H1 (cell line): ENCODE measurements at regions not wholly inside any gene's neighbourhood (a gene's known extent, or its start where the extent isn't known, plus 50 kb on each side); places are given as distances from the start of the nearest gene placed in this dataset.

Experiments
- CTCF ChIA-PET: fragments of 300-600 bp; sonication (Branson Sonifier 250); formaldehyde crosslinking; loops from one replicate; lab custom pipeline; 2021; ENCODE audit not compliant: partially characterized antibody; lab: Charles Lee
- POLR2A ChIA-PET: fragments of 300-600 bp; sonication (Branson Sonifier 250); formaldehyde crosslinking; loops from one replicate; lab custom pipeline; 2021; ENCODE audit warnings: inconsistent platforms; ENCODE audit not compliant: partially characterized antibody; lab: Charles Lee
- DNase-seq, 2 experiments: peaks; one replicate each; pipeline versions ENCODE4 v3.0.0 to v3.0.0-alpha.2; 2010 to 2022; ENCODE audit warnings: low spot score in 2 of 2, low read depth in 1 of 2, mixed read lengths in 1 of 2
- FAIRE-seq: peaks from 2 replicates; lab custom pipeline; 2011; peaks lifted over from hg19 to GRCh38; lab: Jason Lieb, UNC
- H2AFZ ChIP-seq: 2 replicates; pipeline ENCODE4 v1.8.1; 2012; ENCODE audit warnings: low read length, inconsistent platforms
- H2AK5ac ChIP-seq: 2 replicates; pipeline ENCODE4 v1.6.1; 2013; ENCODE audit warnings: low read depth, low read length
- H2BK120ac ChIP-seq: replicated peaks from 2 replicates; pipeline ENCODE3; 2013; ENCODE audit warnings: low read depth, low read length, inconsistent platforms
- H2BK12ac ChIP-seq: 2 replicates; pipeline ENCODE4 v1.6.1; 2013; ENCODE audit warnings: low read depth, low read length
- H2BK15ac ChIP-seq: 2 replicates; pipeline ENCODE4 v1.6.1; 2013; ENCODE audit warnings: low read length
- H2BK20ac ChIP-seq: 2 replicates; pipeline ENCODE4 v1.6.1; 2013; ENCODE audit warnings: low read length
- H2BK5ac ChIP-seq: 2 replicates; pipeline ENCODE4 v1.6.1; 2013; ENCODE audit warnings: low read depth, low read length
- H3K14ac ChIP-seq: 2 replicates; pipeline ENCODE4 v1.6.1; 2013; ENCODE audit warnings: inconsistent platforms; ENCODE audit not compliant: insufficient read length
- H3K18ac ChIP-seq: 2 replicates; pipeline ENCODE4 v1.6.1; 2013; ENCODE audit warnings: low read length; ENCODE audit errors: extremely low read depth
- H3K23ac ChIP-seq: 2 replicates; pipeline ENCODE4 v1.6.1; 2013; ENCODE audit warnings: inconsistent platforms; ENCODE audit not compliant: insufficient read length
- H3K23me2 ChIP-seq: 2 replicates; pipeline ENCODE4 v1.6.1; 2013; ENCODE audit warnings: low read depth, low read length
- H3K27ac ChIP-seq: 2 replicates; pipeline ENCODE4 v1.6.1; 2011; ENCODE audit warnings: low read depth, low read length, inconsistent platforms
- H3K27me3 ChIP-seq, 4 experiments: replicated peaks in 1 of 4; 1 replicate in 1 of 4; 2 replicates in 3 of 4; pipeline versions ENCODE4 v1.6.1 to v1.8.1; 2011 to 2013; ENCODE audit warnings: low read length in 3 of 4, mild to moderate bottlenecking in 3 of 4, inconsistent platforms in 2 of 4, mixed read lengths in 2 of 4, moderate library complexity in 1 of 4; ENCODE audit not compliant: control insufficient read depth in 3 of 4, insufficient read depth in 3 of 4; ENCODE audit errors: extremely low read depth in 1 of 4
- H3K36me3 ChIP-seq, 4 experiments: 2 replicates each; pipeline versions ENCODE4 v1.6.1 to v1.8.1; 2011 to 2013; ENCODE audit warnings: mild to moderate bottlenecking in 4 of 4, low read length in 3 of 4, moderate library complexity in 2 of 4, control low read depth in 1 of 4, inconsistent platforms in 1 of 4; ENCODE audit not compliant: insufficient read depth in 4 of 4, control insufficient read depth in 2 of 4
- H3K4ac ChIP-seq: replicated peaks from 2 replicates; pipeline ENCODE3; 2013; ENCODE audit warnings: low read length, low read depth, mixed read lengths, inconsistent platforms; ENCODE audit not compliant: insufficient read length
- H3K4me1 ChIP-seq, 4 experiments: replicated peaks in 1 of 4; 1 replicate in 1 of 4; 2 replicates in 3 of 4; pipeline versions ENCODE4 v1.6.1 to v1.8.1; 2011 to 2013; ENCODE audit warnings: low read length in 3 of 4, inconsistent platforms in 2 of 4, mixed read lengths in 1 of 4; ENCODE audit not compliant: insufficient read depth in 4 of 4, control insufficient read depth in 3 of 4
- H3K4me2 ChIP-seq, 2 experiments: 2 replicates each; pipeline versions ENCODE4 v1.6.1 to v1.8.1; 2011 to 2013; ENCODE audit warnings: low read depth in 2 of 2, low read length in 2 of 2, control low read depth in 1 of 2, inconsistent platforms in 1 of 2, mild to moderate bottlenecking in 1 of 2; ENCODE audit not compliant: insufficient read depth in 1 of 2
- H3K4me3 ChIP-seq, 4 experiments: fragments of 200-600, 300-600 bp in 1 of 4; sonication (generic), shearing (Covaris generic), sonication (Bioruptor Twin) in 1 of 4; 2 replicates each; pipeline versions ENCODE4 v1.5.1 to v1.8.1; 2011 to 2016; ENCODE audit warnings: low read length in 4 of 4, low read depth in 3 of 4, control low read depth in 2 of 4, inconsistent platforms in 2 of 4, mild to moderate bottlenecking in 2 of 4, mixed read lengths in 1 of 4, moderate library complexity in 1 of 4; ENCODE audit not compliant: insufficient read depth in 2 of 4; ENCODE audit errors: extremely low read depth in 1 of 4
- H3K56ac ChIP-seq: replicated peaks from 2 replicates; pipeline ENCODE3; 2013; ENCODE audit warnings: low read depth, mild to moderate bottlenecking, mixed read lengths, low read length, inconsistent platforms; ENCODE audit not compliant: insufficient read length
- H3K79me1 ChIP-seq: 2 replicates; pipeline ENCODE4 v1.6.1; 2013; ENCODE audit warnings: low read depth, low read length, control low read depth
- H3K79me2 ChIP-seq, 2 experiments: 2 replicates each; pipeline versions ENCODE4 v1.6.1 to v1.8.1; 2012 to 2013; ENCODE audit warnings: low read length in 2 of 2, mild to moderate bottlenecking in 2 of 2, inconsistent platforms in 1 of 2; ENCODE audit not compliant: insufficient read depth in 2 of 2, control insufficient read depth in 1 of 2
- H3K9ac ChIP-seq, 4 experiments: replicated peaks in 1 of 4; 1 replicate in 1 of 4; 2 replicates in 3 of 4; pipeline versions ENCODE4 v1.6.1 to v1.8.1; 2011 to 2013; ENCODE audit warnings: low read depth in 3 of 4, low read length in 3 of 4, control low read depth in 2 of 4, mild to moderate bottlenecking in 2 of 4, moderate library complexity in 2 of 4, inconsistent platforms in 1 of 4; ENCODE audit errors: extremely low read depth in 1 of 4
- H3K9me3 ChIP-seq, 2 experiments: 2 replicates each; pipeline versions ENCODE4 v1.6.1 to v1.8.1; 2012 to 2013; ENCODE audit warnings: mild to moderate bottlenecking in 2 of 2, moderate library complexity in 2 of 2, control low read depth in 1 of 2, inconsistent platforms in 1 of 2, low read depth in 1 of 2, low read length in 1 of 2, mixed read lengths in 1 of 2; ENCODE audit not compliant: insufficient read depth in 2 of 2
- H4K20me1 ChIP-seq, 2 experiments: replicated peaks in 1 of 2; 2 replicates each; pipeline versions ENCODE3 to v1.8.1; 2011 to 2013; ENCODE audit warnings: inconsistent platforms in 2 of 2, low read length in 2 of 2, mild to moderate bottlenecking in 1 of 2; ENCODE audit not compliant: insufficient read depth in 2 of 2, control insufficient read depth in 1 of 2
- H4K5ac ChIP-seq: 2 replicates; pipeline ENCODE4 v1.6.1; 2013; ENCODE audit warnings: low read length, low read depth, mixed read lengths, inconsistent platforms; ENCODE audit not compliant: insufficient read length
- H4K8ac ChIP-seq: 2 replicates; pipeline ENCODE4 v1.8.0; 2013; ENCODE audit warnings: mild to moderate bottlenecking, moderate library complexity, low read length, inconsistent platforms; ENCODE audit not compliant: insufficient read depth; ENCODE audit errors: extremely low read depth
- H4K91ac ChIP-seq: replicated peaks from 2 replicates; pipeline ENCODE3; 2013; ENCODE audit warnings: low read length, mixed read lengths, inconsistent platforms; ENCODE audit not compliant: insufficient read length
- ATF2 ChIP-seq: IDR thresholded peaks from 2 replicates; pipeline ENCODE4 v1.6.1; 2012; ENCODE audit warnings: low read length, inconsistent platforms
- BCL11A ChIP-seq, 2 experiments: IDR thresholded peaks; one replicate each; pipeline ENCODE4 v1.6.1; 2011; ENCODE audit warnings: low read depth in 2 of 2, low read length in 2 of 2, mild to moderate bottlenecking in 2 of 2
- CREB1 ChIP-seq: IDR thresholded peaks from 2 replicates; pipeline ENCODE4 v1.6.1; 2012; ENCODE audit warnings: inconsistent platforms
- E2F6 ChIP-seq: IDR thresholded peaks from 2 replicates; pipeline ENCODE4 v1.6.1; 2012; ENCODE audit warnings: inconsistent platforms
- EGR1 ChIP-seq: IDR thresholded peaks from 2 replicates; pipeline ENCODE4 v1.6.1; 2011; ENCODE audit warnings: low read depth, low read length, borderline replicate concordance
- FOSL1 ChIP-seq: IDR thresholded peaks from 2 replicates; pipeline ENCODE4 v1.6.1; 2011; ENCODE audit warnings: mild to moderate bottlenecking, low read depth, low read length, moderate library complexity; ENCODE audit not compliant: insufficient read depth
- JUN ChIP-seq: IDR thresholded peaks from 2 replicates; pipeline ENCODE4 v1.6.1; 2011; ENCODE audit warnings: low read depth, mild to moderate bottlenecking, improper control_type of control experiment, low read length
- MAFK ChIP-seq: IDR thresholded peaks from 2 replicates; pipeline ENCODE4 v1.6.1; 2012; ENCODE audit warnings: low read depth, mild to moderate bottlenecking, improper control_type of control experiment, low read length
- NANOG ChIP-seq: IDR thresholded peaks from 2 replicates; pipeline ENCODE4 v1.6.1; 2011; ENCODE audit warnings: low read length, low read depth, mild to moderate bottlenecking, inconsistent platforms; ENCODE audit not compliant: insufficient read depth, poor library complexity, severe bottlenecking
- POLR2AphosphoS5 ChIP-seq: IDR thresholded peaks from 2 replicates; pipeline ENCODE4 v1.6.1; 2011; ENCODE audit warnings: low read depth, low read length
- RBBP5 ChIP-seq: IDR thresholded peaks from 2 replicates; pipeline ENCODE4 v1.7.1; 2012; ENCODE audit warnings: low read depth, mild to moderate bottlenecking, inconsistent platforms, low read length, moderate library complexity, borderline replicate concordance
- TAF1 ChIP-seq: IDR thresholded peaks from 2 replicates; pipeline ENCODE4 v1.6.1; 2011; ENCODE audit warnings: mild to moderate bottlenecking, low read depth, low read length
- TAF7 ChIP-seq: optimal IDR thresholded peaks from 2 replicates; pipeline ENCODE3; 2011; ENCODE audit warnings: low read depth, mild to moderate bottlenecking, inconsistent platforms, low read length, moderate library complexity, borderline replicate concordance
- WGBS, 2 experiments: shearing (Covaris generic) in 1 of 2; methylation state at CpG; one replicate each; pipeline versions ENCODE4 v1.1.6 to v1.1.7; 2013 to 2015; ENCODE audit warnings: low lambda C conversion rate in 2 of 2, mixed read lengths in 2 of 2, inconsistent platforms in 1 of 2, low coverage in 1 of 2, missing lambda C conversion rate in 1 of 2; ENCODE audit not compliant: insufficient replicate concordance in 2 of 2, insufficient coverage in 1 of 2, insufficient read length in 1 of 2; ENCODE audit errors: extremely low coverage in 1 of 2, missing lambda C conversion rate in 1 of 2; 5-methylcytosine and 5-hydroxymethylcytosine counted together

GRCh38 chr10:37552881-37553280 lies 304.5 kb downstream of the ZNF248 start:
- no peak overlapping the region for H2BK120ac ChIP-seq
- no peak overlapping the region for H2BK15ac ChIP-seq
- no peak overlapping the region for H3K4ac ChIP-seq
- H2BK5ac ChIP-seq, result no peak overlapping the region
- H2BK12ac ChIP-seq, result no peak overlapping the region
- no peaks in the 10 kb centered on the region for H3K79me2 ChIP-seq
- H3K4me2 ChIP-seq, result no peak overlapping the region
- no peak overlapping the region for H2AK5ac ChIP-seq
- H3K9me3 ChIP-seq, result peaks cover 64 to 94% of the 10 kb centered on the region in 2 experiments
- 95 to 100% methylated on average over 1 of the region's 1 CpG for WGBS, 2 experiments
- FAIRE-seq (no peak), DNase-seq (no peak)
- H3K27me3 ChIP-seq, result no peaks in the 10 kb centered on the region
- ChIA-PET CTCF (no interaction called here), POLR2A (no interaction called here)
- no peaks in the 10 kb centered on the region for H3K23me2 ChIP-seq
- no peaks in the 10 kb centered on the region for H4K20me1 ChIP-seq
- no peak overlapping the region for H3K56ac ChIP-seq
- H3K4me3 ChIP-seq, result no peak overlapping the region
- H4K8ac ChIP-seq, result no peak overlapping the region
- no peaks in the 10 kb centered on the region for H3K4me1 ChIP-seq
- no peak overlapping the region for H4K91ac ChIP-seq
- no peak overlapping the region for H3K9ac ChIP-seq
- H2AFZ ChIP-seq, result no peak overlapping the region
- H3K14ac ChIP-seq, result no peak overlapping the region
- H3K79me1 ChIP-seq, result no peaks in the 10 kb centered on the region
- no peak overlapping the region for H3K27ac ChIP-seq
- H3K36me3 ChIP-seq, result no peaks in the 10 kb centered on the region; a peak in 1 of 8 replicates
- H3K18ac ChIP-seq, result no peak overlapping the region
- H4K5ac ChIP-seq, result no peak overlapping the region
- no peak overlapping the region for H3K23ac ChIP-seq
- no peak overlapping the region for H2BK20ac ChIP-seq
- no peak for TF ChIP-seq JUN
- TF ChIP-seq FOSL1, result no peak
- TF ChIP-seq CREB1, result no peak
- no peak for TF ChIP-seq TAF7
- TF ChIP-seq TAF1, result no peak
- TF ChIP-seq MAFK, result no peak
- TF ChIP-seq BCL11A (IDR thresholded peaks at IDR 0.05; ENCODE audit: low read depth in 2 of 2, low read length in 2 of 2), result no peak
- TF ChIP-seq POLR2AphosphoS5, result no peak
- no peak for TF ChIP-seq NANOG
- TF ChIP-seq E2F6, result no peak
- TF ChIP-seq ATF2, result no peak
- no peak for TF ChIP-seq RBBP5
- TF ChIP-seq EGR1, result no peak
